Posterior vena cava (tissue), 2 donors: ENCODE measurements at regions not wholly inside any gene's neighbourhood (a gene's known extent, or its start where the extent isn't known, plus 50 kb on each side); places are given as distances from the start of the nearest gene placed in this dataset.

ENCODE experiments used
- DNase-seq: peaks from one replicate; pipeline ENCODE4 v3.0.0-alpha.2; 2020; ENCODE audit warnings: low spot score
- intact Hi-C, 2 donors: fragments of 100-400 bp; cut with DNase I; formaldehyde crosslinking; loops; one replicate each; pipeline versions ENCODE4 v1.14.1 to v1.14.2; 2022 to 2023
- donor health status: DM: yes; HTN: yes; CAD: no.
- donor health status: DM: yes; HTN: yes; CAD: no.

GRCh38 chr21:22597660-22598255, 1599.5 kb downstream of the NCAM2 start:
- DNase-seq: no peak
- intact Hi-C loops: no loop called here

- intact Hi-C loops: no loop called here
- DNase-seq: no peak
These were observed 1611.6 kb downstream of the NCAM2 start for GRCh38 chr21:22609802-22610201.

GRCh38 chr21:22627911-22628310, 1629.7 kb downstream of the NCAM2 start:
- no peak for DNase-seq
- intact Hi-C loops: no loop called here

GRCh38 chr21:22630953-22631465, 1632.8 kb downstream of the NCAM2 start:
- intact Hi-C loops: no loop called here
- no peak for DNase-seq

GRCh38 chr21:22632176-22632575, 1634.0 kb downstream of the NCAM2 start:
- intact Hi-C loops: no loop called here
- no peak for DNase-seq

GRCh38 chr21:22649246-22649645, 1651.0 kb downstream of the NCAM2 start:
- no peak for DNase-seq
- intact Hi-C loops: no loop called here

- no peak for DNase-seq
- intact Hi-C loops: no loop called here
These were observed 1652.0 kb downstream of the NCAM2 start for GRCh38 chr21:22650226-22650625.

GRCh38 chr21:22657781-22658180, 1659.6 kb downstream of the NCAM2 start:
- intact Hi-C loops: no loop called here
- no peak for DNase-seq

GRCh38 chr21:22670148-22670547, 1671.9 kb downstream of the NCAM2 start:
- intact Hi-C loops: no loop called here
- no peak for DNase-seq

- intact Hi-C loops: no loop called here
- no peak for DNase-seq
These were observed 1681.0 kb downstream of the NCAM2 start for GRCh38 chr21:22679207-22679606.

- DNase-seq: no peak
- intact Hi-C loops: no loop called here
These were observed 1693.4 kb downstream of the NCAM2 start for GRCh38 chr21:22691658-22692057.

GRCh38 chr21:22703521-22703920, 1705.3 kb downstream of the NCAM2 start:
- intact Hi-C loops: no loop called here
- DNase-seq: no peak

GRCh38 chr21:22710721-22711120, 1712.5 kb downstream of the NCAM2 start:
- DNase-seq: no peak
- intact Hi-C loops: no loop called here

GRCh38 chr21:22711636-22712035, 1713.4 kb downstream of the NCAM2 start:
- DNase-seq: no peak
- intact Hi-C loops: no loop called here

- intact Hi-C loops: no loop called here
- DNase-seq: no peak
These were observed 1727.2 kb downstream of the NCAM2 start for GRCh38 chr21:22725436-22725835.

GRCh38 chr21:22728091-22728490, 1729.9 kb downstream of the NCAM2 start:
- DNase-seq: no peak
- intact Hi-C loops: no loop called here

- DNase-seq: no peak
- intact Hi-C loops: no loop called here
These were observed 1744.9 kb downstream of the NCAM2 start for GRCh38 chr21:22743085-22743484.

- no peak for DNase-seq
- intact Hi-C loops: no loop called here
These were observed 1756.5 kb downstream of the NCAM2 start for GRCh38 chr21:22754746-22755145.

- no peak for DNase-seq
- intact Hi-C loops: no loop called here
These were observed 1760.3 kb downstream of the NCAM2 start for GRCh38 chr21:22758478-22758877.

GRCh38 chr21:22762463-22762862, 1764.3 kb downstream of the NCAM2 start:
- DNase-seq: no peak
- intact Hi-C loops: no loop called here

GRCh38 chr21:22763442-22763841, 1765.2 kb downstream of the NCAM2 start:
- no peak for DNase-seq
- intact Hi-C loops: no loop called here

GRCh38 chr21:22764222-22764621, 1766.0 kb downstream of the NCAM2 start:
- no peak for DNase-seq
- intact Hi-C loops: no loop called here
